ENCODE measurements at regions not wholly inside any gene's neighbourhood (a gene's known extent, or its start where the extent isn't known, plus 50 kb on each side); places are given as distances from the start of the nearest gene placed in this dataset.

GRCh38 chr18:59038295-59039039 is 101.2 kb upstream of the SEC11C start:
- no peak for FAIRE-seq

GRCh38 chr18:59039040-59039320 is 100.7 kb upstream of the SEC11C start:
- FAIRE-seq: peak; percentile 53

GRCh38 chr18:59039449-59039848 is 100.2 kb upstream of the SEC11C start:
- FAIRE-seq: no peak

DNA sequence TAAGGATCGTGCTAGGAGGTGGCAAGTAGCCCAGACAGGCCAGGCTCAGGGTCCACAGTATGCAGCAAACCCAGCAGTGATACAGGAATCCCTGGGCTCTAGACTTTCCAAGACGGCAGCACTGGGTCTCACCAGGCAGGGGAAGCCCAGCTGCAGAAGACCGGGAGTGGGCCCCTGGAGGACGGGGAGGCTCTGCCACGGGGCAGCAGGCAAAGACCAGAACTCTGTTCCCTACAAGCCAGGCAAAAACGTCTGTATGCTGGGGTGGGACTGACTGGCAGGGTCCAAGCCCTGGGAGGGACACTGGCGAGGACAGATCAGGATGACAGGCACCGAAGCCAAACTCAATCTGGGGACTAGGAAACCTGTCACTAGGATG is 98.9 kb upstream of the SEC11C start:
- FAIRE-seq: no peak

DNA sequence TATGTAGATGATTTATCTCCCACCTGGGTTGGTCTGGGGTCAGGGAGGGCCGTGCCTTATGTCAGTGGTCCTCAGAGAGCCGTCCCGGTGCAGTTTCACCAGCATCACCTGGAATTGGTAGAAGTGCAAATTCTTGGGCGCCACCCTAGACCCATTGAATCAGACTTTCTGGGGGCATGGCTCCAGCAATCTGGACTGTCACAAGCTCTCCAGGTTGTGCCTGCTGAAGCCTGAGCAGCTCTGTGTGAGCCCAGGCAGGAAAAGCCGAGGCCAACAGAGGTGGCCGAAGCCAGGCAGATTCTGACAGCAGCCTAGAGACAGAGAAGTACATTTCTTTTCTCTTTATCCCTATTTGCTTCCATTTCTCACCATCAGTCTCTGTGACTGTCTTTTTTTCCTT is 98.4 kb upstream of the SEC11C start:
- no peak for FAIRE-seq

DNA sequence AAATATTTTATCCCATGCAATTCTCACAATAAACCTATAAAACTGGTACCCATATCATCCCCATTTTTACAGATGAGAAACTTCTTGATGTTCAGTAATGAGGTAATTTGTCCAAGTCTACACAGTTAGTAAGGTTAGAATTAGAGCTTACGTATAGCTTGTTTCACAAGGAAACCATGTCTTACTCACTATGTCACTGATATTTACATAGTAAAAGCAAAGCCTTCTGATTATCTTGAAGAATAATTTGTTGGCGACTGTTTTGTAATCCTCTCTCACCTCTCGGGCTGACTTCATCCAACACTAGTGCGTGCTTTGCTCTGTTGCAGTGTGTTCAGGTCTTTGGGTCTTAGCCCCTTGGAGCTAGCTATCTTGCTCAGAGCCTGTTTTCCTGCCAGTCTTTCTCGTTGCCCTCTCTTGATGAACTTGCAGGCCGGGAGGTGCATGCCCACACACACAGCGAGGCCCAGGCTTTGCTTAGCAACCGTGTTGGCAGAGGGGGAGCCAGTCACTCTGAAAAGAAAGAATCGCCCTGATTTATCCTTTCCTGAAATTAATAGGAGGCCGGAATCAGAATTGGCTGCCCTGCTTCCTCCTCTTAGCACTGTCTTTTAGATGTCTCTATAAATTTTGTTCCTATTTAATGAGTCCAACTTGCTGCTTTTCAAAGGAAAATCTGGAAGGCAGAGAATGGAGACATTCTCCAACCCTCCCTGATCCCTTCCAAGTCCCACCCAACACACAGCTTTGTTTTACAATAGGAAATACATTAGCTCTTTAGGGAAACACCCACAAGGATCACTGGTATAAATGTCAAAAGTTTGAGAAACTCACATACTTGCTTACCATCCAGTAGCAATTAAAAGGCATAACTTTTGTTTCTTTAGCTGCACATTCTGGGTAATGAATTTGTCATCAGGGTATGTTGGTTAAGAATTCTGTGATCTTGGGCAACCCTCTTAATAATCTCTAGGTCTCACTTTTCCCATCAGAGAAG is 97.6 kb upstream of the SEC11C start:
- no peak for FAIRE-seq

- FAIRE-seq: no peak
Observed at GRCh38 chr18:59044855-59045254, 94.8 kb upstream of the SEC11C start.

DNA sequence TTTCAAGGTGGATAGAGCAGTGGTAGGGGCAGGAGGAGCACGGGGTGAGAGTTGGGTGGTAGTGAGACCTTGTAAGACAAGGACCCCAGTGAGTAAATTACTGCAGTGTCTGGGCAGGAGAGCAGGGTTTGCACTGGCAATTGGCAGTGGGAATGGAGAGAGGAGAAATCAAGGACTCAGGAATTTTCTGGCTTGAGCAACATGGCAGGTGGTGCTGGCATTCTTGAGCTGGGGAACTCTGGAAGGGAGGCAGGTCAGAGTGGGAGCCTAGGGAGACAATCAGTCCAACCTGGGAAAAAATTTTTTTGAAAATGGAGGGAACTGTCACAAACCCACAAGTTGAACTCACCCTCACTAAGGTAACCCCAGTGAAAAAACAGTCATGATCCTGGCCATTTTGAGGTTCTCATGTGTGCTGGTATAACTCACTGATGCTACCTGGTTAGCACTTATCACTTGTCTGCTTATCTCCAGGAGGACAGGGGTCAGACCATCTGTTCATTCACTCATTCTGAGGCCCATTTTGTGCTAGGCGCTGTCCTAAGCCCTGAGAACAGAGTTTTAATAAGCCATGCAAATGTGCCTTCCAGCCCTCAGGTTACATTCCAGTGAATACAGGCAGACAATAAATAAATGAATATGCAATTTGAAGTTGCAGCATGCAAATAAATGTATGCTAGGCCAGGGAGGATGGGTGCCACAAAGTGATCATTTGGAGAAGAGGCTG is 92.2 kb upstream of the SEC11C start:
- no peak for FAIRE-seq

- no peak for FAIRE-seq
Observed at GRCh38 chr18:59048048-59048363, 91.7 kb upstream of the SEC11C start.

GRCh38 chr18:59048378-59048777 is 91.3 kb upstream of the SEC11C start:
- FAIRE-seq: no peak

DNA sequence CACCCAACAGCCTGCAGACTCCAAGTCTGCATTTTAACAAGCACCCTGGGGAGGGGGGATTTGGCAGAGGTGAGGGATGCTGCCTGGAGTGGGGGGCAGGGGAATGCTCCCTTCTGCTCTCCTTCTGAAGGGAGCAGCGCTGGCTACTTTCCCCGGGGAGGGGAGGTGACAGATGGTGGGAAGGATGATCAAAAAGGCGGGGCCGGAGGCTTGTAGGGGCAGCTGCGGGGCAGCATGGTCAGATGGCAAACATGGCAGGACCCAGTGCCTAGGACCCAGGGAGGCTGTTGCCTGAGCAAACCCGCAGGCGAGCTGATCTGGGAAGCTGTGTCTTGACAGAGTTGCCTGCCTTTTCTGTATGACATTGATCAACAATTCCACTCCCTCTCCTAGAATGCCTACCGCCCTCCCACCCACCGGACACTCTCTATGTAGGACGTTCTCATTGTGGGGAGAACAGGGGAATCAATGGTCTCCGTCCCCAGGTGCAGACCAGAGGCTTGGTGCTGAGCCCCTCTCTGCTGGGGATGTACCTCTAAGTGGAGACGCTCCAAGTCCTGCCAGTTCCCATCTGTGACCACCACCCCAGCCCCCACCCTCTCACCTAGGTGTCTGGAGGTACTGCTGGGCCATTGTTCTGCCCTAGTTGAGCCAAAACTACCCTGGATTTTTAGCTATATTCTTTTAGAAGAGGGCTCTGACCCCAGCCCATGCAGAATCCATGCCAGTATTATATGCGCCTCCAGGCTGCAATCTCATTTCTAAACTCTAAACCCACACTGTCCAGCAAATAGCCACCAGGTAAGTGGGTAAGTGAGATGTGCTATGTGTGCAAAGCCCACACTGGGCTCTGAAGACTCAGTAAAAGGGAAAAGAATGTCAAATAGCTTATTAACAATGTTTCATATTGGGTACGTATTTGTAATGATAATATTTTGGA is 89.7 kb upstream of the SEC11C start:
- FAIRE-seq: no peak

- no peak for FAIRE-seq
Observed at GRCh38 chr18:59050661-59051057, 89.0 kb upstream of the SEC11C start.

DNA sequence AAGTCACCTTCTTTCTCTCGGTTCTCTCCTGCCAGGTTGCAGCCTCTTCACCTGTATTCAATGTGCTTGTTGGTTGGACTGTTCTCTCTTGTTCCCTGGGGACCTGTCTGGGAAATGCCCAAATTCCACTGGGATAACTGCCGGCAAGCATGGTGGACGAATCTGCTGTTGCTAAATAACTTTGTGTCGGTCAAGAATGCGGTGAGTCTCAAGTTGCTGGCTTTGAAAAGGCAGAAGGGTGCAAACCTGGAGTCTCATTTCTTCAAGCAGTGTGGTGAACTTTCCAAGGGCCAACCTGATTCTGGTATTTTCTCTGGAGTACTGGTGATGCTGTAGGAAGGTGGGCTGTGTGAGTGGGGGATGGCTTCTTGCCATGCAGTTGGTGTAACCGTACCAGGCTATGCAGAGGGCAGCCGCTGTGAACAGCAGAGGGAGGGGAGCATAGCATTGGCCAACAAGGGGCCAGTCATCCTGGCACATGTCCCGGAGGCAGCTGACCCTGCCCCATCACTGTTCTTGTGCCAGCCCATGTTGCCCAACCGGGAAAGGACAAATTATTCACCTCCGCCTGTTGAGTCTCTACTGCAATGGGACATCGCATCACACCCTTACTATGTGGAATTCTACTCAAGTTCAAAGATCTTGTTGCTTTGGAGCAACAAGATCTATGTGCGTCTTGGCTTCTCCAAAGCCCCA is 88.1 kb upstream of the SEC11C start:
- no peak for FAIRE-seq

GRCh38 chr18:59052965-59053820 is 86.5 kb upstream of the SEC11C start:
- no peak for FAIRE-seq

- no peak for FAIRE-seq
Observed at GRCh38 chr18:59054496-59055287, 85.0 kb upstream of the SEC11C start.

DNA sequence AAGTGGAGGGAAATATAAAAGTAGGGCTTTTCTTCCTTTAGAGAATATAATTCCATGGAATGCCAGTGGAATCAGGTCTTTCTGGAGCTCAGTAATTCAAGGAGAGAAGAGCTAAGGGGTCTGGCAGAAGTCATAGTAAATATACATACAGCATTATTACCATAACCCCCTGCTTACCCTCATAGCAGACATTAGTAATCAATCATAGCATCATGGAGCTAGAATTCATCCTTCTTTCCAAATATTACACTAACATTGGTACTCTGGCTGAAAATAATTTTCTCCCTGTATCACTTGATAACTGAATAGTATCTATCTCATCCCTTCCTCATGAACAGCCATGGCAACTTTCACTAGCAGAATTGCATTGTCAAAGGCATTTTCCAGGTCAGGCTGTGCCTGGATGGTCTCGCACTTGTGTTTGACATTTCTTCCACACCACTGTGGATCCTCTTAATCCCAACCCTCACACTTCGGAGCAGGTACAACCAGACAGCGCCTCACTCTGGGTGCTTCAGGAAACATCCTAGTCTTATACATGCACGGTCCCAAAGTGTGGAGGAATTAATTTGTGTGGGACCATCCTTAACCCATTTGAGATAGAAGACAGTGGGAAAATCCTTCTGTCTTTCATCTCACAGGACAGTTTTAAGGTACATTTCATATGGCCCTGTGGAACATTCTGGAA is 84.2 kb upstream of the SEC11C start:
- no peak for FAIRE-seq

GRCh38 chr18:59056706-59057492 is 82.8 kb upstream of the SEC11C start:
- FAIRE-seq: no peak

DNA sequence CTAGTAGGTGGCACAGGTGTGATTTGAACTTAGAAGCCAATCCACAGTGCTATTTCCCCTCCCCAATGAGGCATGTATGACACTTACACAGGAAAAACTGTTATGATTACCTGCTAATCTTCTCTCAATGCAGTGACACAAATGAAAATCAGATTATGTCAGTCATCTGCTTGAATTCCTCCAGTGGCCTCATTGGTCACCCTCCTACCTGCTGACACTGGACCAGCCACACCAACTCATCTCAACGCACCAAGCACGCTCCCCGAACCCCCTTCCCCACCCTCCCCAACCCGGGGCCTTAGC is 82.2 kb upstream of the SEC11C start:
- no peak for FAIRE-seq

- FAIRE-seq: no peak
Observed at GRCh38 chr18:59057969-59058368, 81.7 kb upstream of the SEC11C start.
